ENCODE measurements at regions not wholly inside any gene's neighbourhood (a gene's known extent, or its start where the extent isn't known, plus 50 kb on each side); places are given as distances from the start of the nearest gene placed in this dataset.
"Not testable (repeated sequence)": the region's sequence is repeated elsewhere in the genome, so short reads cannot be mapped to it uniquely, and the experiment has no call there.

DNA sequence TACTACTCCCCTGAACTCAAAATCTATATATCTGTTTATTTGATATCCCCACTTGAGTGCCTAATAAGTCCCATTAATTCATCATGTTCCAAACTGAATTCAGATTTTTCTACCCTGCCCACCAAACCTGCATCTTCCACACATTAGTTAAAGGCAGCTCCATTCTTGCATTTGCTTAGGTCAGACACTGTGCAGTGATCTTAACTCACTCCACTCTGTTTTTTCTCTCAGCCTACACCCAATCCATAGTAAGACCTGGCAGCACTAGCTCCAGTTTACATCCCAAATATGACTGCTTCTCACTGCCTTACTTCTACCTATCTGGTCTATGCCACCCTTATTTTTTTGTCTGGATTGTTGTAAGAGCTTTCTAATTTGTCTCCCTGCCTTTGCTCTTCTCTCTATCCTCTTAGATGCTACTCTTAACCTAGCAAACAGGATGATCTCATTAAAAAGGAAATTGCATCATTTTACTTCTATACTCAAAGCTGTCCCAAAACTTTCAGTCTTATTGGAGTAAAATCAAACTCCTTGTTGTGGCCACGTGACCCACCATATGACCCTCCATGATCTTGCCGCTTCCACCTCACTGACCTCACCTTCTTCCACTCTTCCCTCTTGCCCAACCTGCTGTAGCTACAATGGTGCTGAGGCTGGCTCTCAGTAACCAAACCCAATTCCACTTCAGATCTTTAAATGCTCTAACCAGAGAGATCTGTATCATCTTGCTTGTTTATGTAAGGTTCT lies 274.9 kb upstream of the FANCL start:
- DNase-seq (ENCODE audit: low read depth in 2 of 2) = no peak

DNA sequence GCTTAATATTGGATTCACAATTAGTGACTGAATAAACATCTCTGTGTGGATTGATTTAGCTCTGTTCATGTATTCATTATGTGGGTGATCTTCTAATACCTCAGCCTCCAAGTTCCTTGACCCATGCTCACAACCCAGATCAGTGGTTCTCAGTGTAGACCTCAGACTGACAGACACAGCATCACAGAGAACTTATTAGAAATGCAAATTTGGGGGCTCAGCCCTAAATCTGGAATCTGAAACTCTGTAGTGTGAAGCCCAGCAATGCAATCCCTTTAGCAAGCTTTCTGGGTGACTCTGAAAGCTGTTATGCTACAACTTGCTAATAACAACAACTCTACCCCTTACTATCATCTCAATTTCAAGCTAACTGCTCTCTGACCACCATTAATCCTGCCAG lies 273.1 kb upstream of the FANCL start:
- DNase-seq (ENCODE audit: low read depth in 2 of 2) = no peak

DNA sequence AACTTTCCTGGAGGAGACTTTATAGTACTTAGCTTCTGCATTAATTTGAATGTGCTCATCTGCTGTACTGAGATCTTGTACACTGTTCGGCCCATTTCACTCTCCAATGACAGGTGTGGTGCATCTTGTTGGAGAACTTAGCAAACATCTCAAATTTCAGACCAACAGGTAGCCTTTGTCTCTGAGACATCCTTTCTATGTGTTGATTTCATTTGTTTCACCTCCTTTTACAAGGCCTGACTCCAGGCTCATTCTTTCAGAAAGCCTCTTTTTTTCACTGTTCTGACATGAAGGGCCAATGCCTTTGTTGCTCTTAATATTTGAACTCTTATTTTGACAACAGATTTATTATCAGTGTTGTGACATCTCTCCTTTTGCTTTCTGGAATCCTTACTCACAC lies 271.8 kb upstream of the FANCL start:
- DNase-seq (ENCODE audit: low read depth in 2 of 2) = no peak

DNA sequence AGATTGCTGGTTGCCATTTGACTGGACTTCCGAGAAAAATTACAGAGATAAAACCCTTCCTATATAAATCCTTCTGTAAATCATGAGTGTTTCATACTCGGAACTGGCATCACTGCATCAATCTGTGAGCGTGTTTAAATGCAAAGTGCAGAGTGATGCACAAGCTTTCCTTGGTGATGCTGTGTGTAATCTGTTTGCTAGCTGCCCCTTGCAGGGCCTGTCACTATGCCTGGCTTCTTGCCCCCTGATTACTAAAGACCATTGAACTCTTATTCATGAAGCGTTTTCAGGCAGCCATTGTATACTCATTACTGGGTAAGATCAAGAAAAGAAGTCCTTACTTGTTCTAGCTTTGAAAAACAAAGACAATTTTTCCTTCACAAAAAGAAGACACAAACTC lies 266.9 kb upstream of the FANCL start:
- no peak for DNase-seq (ENCODE audit: low read depth in 2 of 2)

DNA sequence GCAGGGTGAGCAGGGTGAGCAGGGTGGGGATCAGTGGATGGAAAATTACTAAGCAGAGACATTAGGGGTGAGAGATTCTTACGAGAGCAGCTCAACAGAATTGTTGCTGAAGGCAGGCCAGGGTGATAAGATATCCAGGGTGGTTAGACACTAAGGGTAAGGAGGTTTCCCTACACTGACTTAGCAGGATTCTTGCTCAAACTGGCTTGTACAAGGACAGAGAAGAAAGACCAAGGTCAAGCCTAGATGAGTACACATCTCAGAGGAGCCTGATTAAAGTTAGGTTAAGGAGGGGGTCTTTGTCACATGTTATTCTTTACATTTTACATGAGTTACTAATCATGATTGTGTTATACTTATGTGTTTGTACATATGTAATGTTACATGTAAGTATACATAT lies 262.8 kb upstream of the FANCL start:
- DNase-seq (ENCODE audit: low read depth in 2 of 2) = no peak

DNA sequence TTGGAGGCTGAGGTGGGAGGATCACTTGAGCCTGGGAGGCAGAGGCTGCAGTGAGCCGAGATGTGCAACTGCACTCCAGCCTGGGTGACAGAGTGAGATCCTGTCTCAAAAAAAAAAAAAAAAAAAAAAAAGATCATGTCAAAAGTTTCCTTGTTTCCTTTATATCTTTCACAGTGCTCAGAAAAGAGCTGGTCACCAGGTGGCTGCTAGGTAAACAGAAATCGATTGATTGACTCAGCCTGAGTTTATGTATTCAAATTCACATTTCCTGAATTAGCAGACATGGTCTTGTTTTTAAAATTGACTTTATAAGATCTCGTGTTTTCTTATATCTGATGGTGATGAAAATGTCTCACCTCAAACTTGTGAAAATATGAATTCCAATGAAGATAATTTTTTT lies 261.8 kb upstream of the FANCL start:
- DNase-seq (ENCODE audit: low read depth in 2 of 2) = no peak

DNA sequence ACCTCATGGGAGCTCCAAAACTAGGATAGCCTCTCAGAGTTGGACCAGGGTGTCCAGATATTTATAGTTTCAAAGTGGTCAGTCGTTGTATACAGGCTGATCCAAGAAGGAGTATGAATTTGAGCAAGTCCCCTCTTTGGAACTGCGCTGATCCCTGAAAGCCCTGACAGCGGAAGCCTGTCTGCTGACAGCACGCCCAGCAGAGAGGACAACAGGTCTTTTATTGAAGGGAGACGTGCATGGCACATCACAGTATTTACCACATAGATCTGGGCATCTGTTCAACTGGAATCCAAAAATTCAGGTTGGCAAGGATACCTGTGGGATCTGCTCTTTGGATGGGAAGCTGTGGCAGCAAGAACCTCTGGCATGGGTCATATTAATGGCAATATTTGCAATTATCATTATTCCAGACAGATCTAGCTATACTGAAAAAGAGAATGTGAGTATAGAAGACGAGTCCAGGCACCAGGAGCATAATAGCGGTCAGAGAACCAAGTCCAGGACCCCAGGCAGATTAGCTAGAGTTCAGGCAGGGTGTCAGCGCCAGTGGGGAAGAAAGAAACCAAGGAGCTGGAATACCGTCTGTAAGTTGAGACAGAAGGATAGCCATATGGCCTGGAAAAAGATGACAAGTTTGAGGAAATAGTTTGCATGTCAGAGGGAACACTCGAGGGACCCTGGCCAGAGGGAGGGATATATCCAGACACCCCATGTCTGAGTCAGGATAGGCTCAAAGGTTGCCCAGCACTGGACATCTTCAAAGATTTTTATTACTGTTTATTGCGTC lies 260.4 kb upstream of the FANCL start:
- no peak for DNase-seq (ENCODE audit: low read depth in 2 of 2)

DNA sequence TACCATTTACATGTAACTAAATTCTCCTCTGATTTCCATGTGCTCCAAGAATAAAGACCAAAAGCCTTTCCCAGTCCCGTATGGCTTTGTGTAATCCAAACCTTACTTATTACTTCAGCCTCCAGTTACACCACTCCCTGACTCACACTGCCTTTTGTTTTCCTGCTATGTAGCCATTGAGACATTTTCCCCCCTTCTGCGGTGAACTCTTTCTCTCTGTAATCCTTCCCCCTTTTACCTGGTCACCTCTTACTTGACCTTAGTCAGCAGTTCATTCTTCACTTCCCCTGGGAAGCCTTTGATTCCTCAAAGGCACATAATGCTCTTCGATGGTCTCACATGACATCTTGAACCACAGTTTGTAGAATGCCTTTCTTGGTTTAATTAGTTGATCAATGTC lies 256.0 kb upstream of the FANCL start:
- DNase-seq (ENCODE audit: low read depth in 2 of 2) = no peak

DNA sequence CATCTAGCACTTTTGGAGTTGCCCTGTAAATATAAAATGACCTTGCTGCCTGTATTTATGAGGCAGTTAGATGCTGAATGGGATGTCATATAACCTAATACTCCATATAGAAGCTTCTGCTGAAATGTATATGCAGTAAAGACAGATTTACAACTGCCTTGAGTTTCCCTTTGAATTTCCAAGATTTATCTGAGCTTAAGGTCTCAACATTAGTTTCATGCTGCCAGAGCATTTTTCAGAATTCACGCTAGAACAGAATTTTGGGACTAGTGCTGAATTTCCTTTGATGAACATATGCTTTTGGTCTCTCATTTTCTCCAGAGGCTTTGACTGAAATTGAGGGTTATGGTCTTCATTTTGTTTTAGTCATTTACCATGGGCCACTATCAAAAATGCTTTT lies 254.7 kb upstream of the FANCL start:
- no peak for DNase-seq (ENCODE audit: low read depth in 2 of 2)

DNA sequence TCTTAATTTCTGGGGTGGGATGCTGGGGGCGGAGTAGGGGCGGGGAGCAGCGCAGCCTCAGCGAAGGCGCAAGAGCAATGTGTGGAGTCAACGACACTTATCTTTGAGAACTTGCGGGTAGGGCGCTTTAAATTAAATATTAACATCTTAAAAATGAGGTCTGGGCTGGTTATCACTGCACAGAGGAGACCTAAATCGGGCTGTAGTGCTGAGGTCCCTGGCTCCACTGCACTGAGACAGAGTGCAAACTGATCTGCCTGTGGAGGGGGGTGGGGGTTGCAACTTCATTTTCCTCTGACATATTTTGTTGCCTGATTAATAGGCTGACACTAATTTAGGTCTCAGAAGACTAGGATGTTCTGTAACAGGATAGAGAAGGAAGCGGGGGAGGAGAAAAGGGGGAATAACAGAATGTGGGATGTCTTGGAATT lies 253.0 kb upstream of the FANCL start:
- no peak for DNase-seq (ENCODE audit: low read depth in 2 of 2)

DNA sequence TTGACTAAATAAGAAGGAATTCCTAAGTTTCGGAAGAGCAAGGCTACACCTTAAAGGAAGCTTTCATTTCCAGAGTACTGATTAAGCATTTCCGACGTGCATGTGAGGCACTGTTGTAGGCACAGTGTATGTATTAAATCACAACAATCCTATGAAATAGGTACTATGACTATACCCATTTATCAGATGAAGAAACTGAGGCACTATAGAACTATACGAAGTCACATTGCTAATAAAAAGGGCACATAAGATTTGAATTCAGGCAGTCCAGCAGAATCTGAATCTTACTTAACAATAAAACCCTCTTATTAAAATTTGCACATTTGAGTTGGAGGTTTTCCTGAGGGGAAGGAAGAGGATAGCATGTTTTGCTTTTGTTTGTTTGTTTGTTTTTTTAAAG lies 243.5 kb upstream of the FANCL start:
- no peak for DNase-seq (ENCODE audit: low read depth in 2 of 2)

DNA sequence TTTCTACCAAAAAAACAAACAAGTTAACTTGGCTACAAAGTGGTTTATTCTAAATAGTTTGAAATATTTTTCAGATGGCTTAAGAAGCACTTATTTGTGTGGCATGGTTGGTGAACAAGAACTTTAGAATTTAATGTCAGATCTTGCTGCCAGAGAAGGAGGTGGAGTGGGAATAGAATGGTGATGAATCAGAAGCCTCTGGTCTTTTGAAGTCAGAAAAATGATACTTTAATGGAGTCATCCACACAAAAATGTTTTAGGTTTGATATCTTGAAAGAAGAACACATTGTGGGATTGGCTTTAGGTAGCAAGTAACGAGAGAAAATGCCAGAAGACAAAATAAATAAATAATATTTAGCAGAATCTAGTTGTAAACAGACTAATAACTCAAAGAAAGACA lies 243.1 kb upstream of the FANCL start:
- no peak for DNase-seq (ENCODE audit: low read depth in 2 of 2)

DNA sequence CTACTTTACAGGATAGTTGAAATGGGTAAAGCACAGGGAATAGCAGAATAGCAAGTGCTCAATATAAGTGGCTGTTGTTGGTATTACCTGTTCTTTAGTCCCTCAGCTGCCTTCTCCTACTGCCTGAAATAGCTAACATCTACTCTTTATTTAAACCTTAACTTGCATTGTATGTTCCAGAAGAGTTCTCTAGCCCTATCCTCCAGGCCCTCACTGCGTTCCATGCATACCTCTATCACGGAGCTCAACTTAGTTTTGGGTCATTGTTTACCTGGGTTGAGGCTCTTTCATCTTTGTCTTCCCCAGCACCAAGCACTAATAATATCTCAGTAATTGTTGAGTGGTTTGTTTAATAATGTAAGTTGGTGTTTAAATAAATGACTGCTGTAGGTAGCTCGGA lies 242.2 kb upstream of the FANCL start:
- no peak for DNase-seq (ENCODE audit: low read depth in 2 of 2)

DNA sequence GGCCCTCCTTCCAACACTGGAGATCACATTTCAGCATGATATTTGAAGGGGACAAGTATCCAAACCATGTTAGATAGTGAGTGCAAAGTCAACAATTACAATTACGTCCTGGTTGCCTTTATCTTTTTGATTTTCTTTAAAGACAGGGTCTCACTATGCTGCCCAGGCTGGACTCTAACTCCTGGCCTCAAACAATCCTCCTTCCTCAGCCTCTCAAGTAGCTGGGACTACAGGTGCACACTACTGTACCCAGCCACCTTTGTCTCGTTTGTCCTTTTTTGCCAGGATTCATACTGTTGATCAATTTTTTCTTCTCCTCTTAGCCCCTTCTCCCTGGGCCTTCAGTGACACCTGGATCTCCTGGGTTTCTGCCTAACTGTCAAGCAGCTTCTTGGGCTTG lies 240.5 kb upstream of the FANCL start:
- no peak for DNase-seq (ENCODE audit: low read depth in 2 of 2)

DNA sequence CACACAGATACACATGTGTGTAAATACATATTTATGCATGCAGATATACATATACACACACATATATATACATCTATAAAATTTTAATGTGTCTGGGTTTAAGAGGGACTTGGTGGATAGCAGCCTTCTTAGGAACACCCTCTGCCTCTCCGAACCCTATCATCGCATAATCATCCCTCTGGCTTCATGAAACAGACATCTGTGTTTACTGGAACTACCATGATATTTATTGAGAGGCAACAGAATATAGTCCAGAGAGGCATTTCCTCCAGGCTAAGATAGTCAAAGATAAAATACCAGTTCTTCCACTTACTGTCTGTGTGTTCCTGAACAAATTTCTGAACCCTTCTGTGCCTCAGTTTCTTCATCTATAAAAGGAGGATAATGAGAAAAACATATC lies 239.0 kb upstream of the FANCL start:
- no peak for DNase-seq (ENCODE audit: low read depth in 2 of 2)

DNA sequence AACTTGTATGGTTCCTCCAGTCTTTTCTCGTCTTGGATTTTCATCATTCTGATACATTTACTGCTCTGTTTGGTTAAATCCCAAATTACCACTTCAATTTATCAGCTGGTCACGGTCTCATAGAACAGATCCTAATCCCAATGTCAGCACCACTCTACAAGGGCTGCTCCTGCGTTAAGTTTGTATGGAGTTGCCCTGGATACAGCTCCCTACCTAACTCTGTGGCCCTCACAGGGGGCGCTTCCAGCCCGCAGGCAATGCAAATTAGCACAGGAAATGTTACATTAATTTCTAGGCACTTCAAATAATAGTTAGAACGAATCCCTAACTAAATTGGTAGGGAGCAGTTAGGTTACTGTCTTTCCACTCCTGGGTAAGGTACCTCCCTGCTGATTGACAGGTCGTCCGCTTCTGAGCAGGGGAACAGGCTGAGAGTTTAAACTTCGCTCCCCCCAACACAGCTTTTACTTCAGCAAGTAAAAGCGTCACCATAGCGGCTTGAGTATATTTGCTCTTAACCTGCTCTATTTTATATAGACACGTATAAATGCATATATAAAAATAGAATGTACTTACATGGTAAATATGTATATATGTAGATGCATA lies 238.5 kb upstream of the FANCL start:
- DNase-seq (ENCODE audit: low read depth in 2 of 2) = no peak

DNA sequence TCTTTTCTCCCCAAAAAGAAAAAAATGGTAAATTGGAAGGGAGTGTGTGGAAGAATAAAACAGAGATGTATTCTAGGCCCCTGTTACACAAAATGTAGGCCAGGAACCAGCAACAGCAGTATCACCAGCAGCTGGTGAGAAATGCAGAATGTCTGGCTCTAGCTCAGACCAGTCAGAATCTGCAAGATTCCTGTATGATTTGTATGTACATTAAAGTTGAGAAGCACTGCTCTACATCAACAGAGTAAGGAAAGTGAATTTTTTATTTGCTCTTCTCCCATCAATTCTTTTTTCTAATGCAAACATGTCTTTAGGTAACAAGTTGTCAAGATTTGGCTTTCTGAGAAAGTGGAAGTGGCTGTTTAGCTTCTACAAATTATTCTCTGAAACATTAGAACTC lies 235.4 kb upstream of the FANCL start:
- no peak for DNase-seq (ENCODE audit: low read depth in 2 of 2)

DNA sequence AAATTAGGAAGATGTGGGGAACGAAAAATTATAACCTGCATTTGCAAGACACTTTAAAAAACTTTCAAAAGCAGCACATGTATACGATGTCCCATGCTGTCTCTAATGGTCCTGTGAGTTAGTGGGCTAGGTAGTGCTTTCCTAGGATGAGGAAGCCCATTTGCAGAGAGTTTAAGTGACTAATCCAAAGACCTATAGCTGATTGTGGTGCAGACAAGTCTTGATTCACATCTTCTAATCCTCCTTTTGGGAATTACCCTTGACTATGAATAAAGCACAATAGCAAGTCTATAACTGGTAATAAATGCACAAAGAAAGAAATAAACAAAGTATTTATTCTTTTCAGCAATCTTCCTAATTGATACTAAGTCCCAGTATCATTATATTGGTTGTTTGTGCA lies 234.6 kb upstream of the FANCL start:
- no peak for DNase-seq (ENCODE audit: low read depth in 2 of 2)

DNA sequence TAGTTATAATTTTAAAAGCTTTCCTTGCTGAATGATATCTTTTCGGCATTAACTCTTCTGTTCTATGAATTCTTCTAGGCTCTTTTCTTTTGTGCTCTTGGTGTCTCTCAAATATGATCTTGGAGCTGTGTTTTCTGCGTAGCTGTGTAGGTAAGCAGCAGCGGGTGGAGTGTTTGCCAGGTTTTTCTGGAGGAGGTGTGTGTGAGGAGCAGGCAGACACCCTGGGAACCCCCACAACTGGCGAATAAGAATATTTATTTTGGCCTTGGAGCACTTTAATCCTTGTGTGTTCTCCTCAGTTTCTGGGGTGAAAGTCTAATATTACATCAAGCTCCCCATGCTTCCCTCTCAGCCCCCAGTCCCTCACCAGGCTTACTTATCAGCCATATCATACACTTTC lies 232.0 kb upstream of the FANCL start:
- no peak for DNase-seq (ENCODE audit: low read depth in 2 of 2)

DNA sequence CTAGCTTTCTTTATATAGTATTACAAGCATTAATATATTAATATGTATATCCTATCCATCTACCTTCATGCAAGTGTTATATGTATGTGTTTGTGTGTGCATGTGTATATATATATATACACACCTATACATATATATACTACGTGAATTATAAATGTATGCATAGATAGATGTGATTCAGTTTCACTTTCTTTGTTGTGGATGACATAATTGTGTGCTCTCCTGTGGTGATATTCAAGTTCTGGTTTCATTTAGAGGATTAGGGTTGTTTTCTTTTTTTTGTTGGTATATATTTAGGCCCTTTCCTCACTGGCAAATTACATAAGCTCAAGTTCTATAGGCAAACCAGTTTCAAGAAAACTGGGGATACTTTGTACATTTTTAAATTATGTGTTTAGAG lies 225.7 kb upstream of the FANCL start:
- no peak for DNase-seq (ENCODE audit: low read depth in 2 of 2)

DNA sequence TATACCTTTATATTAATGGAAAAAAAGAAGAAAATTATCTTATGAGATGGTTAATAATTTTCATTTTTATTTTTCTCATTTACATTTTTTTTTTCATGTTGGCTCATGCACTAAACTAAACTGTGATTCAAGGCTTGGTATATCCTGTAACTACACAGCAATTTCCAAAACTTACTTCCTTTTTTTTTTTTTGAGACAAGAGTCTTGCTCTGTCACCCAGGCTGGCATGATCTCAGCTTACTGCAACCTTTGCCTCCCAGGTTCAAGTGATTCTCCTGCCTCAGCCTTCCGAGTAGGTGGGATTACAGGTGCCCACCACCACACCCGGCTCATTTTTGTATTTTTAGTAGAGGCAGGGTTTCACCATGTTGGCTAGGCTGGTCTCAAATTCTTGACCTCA lies 224.9 kb upstream of the FANCL start:
- DNase-seq (ENCODE audit: low read depth in 2 of 2) = not testable (repeated sequence)

DNA sequence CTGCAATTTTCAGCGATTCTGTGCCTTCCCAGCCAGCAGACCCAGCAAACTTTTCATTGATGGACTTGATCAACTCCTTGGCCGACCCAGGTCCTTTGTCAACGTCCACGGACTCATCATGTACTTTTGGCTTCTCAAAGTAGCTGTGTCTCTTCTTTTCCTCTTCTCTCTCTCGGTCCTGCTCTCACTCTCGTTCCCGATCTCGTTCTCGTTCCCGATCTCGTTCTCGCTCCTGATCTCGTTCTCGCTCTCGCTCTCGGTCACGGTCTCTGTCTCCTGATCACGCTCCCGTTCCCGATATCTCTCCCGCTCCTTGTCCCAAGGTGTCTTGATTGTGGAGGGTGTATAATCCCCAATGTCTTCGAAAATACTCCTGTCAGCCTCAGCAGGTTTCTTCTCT lies 219.5 kb upstream of the FANCL start:
- DNase-seq (ENCODE audit: low read depth in 2 of 2) = no peak

Data from stimulated activated CD4-positive, alpha-beta T cell treated with anti-CD3 and anti-CD28 coated beads, Interleukin-4, amount 100 ng/mL, for 48 hours (primary cell).